Activated naive CD8-positive, alpha-beta T cell treated with anti-CD3 and anti-CD28 coated beads, Interleukin-2, amount 10 ng/mL, durations not matched to agents 7 days and 5 days (primary cell): ENCODE measurements at regions not wholly inside any gene's neighbourhood (a gene's known extent, or its start where the extent isn't known, plus 50 kb on each side); places are given as distances from the start of the nearest gene placed in this dataset.

Source experiments
- ATAC-seq: fragments of 150-1000 bp; cut with Tn5 transposase; one replicate; pipeline ENCODE4 v1.10.0; 2021; ENCODE audit warnings: low read depth, moderate library complexity
- POLR2A ChIA-PET: fragments of 350-600 bp; sonication (Branson Sonifier 250); formaldehyde crosslinking; loops from one replicate; lab custom pipeline; 2021; ENCODE audit warnings: antibody characterized with exemption; lab: Charles Lee
- DNase-seq: peaks from one replicate; pipeline ENCODE4 v3.0.0; 2021
- H3K27ac Mint-ChIP-seq: one replicate; pipeline ENCODE4 v1.8.0; 2022; ENCODE audit warnings: mild to moderate bottlenecking, mixed read lengths
- H3K27me3 Mint-ChIP-seq: one replicate; pipeline ENCODE4 v1.8.0; 2022; ENCODE audit warnings: mild to moderate bottlenecking, moderate library complexity, mixed read lengths
- H3K36me3 Mint-ChIP-seq: one replicate; pipeline ENCODE4 v1.8.0; 2021; ENCODE audit warnings: mild to moderate bottlenecking, mixed read lengths
- H3K4me1 Mint-ChIP-seq: one replicate; pipeline ENCODE4 v1.8.0; 2021; ENCODE audit warnings: mixed read lengths
- H3K4me3 Mint-ChIP-seq: one replicate; pipeline ENCODE4 v1.8.0; 2022; ENCODE audit warnings: mild to moderate bottlenecking, moderate library complexity, mixed read lengths
- H3K9me3 Mint-ChIP-seq: one replicate; pipeline ENCODE4 v1.8.0; 2021; ENCODE audit warnings: mixed read lengths

DNA sequence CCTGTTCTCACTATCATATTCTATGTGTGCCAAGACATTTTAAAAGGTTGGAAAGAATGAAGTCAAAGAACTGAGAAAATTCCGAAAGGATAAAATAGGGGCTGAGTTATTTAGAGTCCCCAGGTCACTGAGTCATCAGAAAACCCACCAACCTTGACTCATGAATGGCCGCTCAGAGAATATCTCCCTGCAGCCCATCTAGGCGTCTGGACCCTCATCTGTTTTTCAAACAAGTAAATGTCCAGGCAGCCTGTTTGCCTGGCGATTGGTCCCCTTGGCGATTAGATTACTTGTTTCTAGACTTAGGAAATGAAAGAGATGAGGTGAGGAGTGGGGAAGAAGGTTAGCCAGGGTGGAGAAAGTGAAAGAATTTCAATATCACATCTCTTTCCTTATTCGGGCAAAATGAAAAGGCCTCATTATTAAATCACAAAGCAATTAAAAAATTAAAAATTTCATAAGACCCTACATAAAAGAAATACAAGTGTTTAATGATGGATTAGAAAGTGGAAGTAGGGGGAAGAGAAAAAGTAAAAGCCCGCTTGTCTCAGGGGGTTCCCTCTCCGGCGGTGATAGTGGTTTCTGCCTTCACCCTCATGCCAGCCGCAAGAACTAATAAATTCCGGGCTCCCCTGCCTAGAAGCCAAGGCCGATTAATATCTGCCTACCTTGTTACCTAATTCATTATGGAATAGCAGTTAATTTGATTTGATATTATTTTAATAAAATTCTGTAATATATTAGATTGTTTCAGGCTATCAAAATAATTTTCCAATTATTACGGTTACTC lies 415.9 kb downstream of the BCL11B start:
- Mint-ChIP-seq H3K9me3 (no peaks in the 10 kb centered on the region), H3K27me3 (no peaks in the 10 kb centered on the region), H3K4me1 (no peaks in the 10 kb centered on the region), H3K36me3 (no peaks in the 10 kb centered on the region), H3K4me3 (no peak overlapping the region), H3K27ac (no peak overlapping the region)
- ATAC-seq (no peak), DNase-seq (no peak)
- POLR2A ChIA-PET, result no interaction called here

DNA sequence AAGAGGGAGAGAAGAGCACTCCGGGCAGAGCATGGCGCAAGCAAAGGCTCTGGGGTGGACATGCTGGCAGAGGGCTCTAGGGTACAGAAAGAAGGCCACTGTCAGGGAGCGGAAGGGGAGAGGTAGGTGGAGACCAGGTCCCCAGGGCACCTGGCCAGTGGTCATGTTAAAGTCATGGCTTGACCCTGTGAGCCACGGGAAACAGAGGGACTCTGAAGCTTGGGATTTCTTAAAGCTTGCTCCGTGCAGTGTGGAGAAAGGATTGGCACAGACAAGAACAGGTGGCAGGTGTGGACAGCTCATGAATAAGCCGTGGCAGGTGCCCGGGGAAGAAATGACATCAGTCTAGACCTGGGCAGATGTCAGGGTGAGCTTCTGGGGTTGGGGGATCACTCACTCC lies 413.8 kb downstream of the BCL11B start:
- Mint-ChIP-seq H3K27me3 (no peaks in the 10 kb centered on the region), H3K27ac (no peak overlapping the region), H3K36me3 (no peaks in the 10 kb centered on the region), H3K4me1 (no peaks in the 10 kb centered on the region), H3K9me3 (no peaks in the 10 kb centered on the region), H3K4me3 (no peak overlapping the region)
- POLR2A ChIA-PET, result interaction anchor here (0.6 kb wide), 1 partner anchor 72 kb away, joined by 3 read pairs; no protein-coding TSS in a partner anchor
- ATAC-seq (no peak), DNase-seq (no peak)

DNA sequence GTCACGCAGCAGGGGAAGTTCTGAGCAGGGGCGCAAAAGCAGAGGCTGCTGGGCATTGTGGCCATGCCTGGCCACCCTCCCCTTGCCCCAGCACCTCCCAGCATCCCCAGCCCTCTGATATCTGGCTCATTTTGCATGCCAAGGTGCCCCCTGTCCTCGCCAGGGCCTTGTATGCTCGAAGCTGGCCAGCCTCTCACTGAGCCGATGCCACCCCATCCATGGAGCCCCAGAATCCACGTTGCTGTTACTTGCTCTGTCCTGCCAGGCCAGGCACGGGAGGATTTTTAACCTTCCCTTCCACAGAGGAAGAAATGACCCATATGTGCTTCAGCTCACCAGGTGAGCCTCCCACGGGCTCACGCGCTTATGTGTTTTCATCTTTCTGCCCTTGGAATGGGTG lies 413.4 kb downstream of the BCL11B start:
- POLR2A ChIA-PET, result no interaction called here
- H3K4me3 Mint-ChIP-seq, result no peak overlapping the region
- no peak for ATAC-seq
- no peaks in the 10 kb centered on the region for H3K4me1 Mint-ChIP-seq
- H3K36me3 Mint-ChIP-seq, result no peaks in the 10 kb centered on the region
- peaks cover 1% of the 10 kb centered on the region for H3K27me3 Mint-ChIP-seq
- H3K9me3 Mint-ChIP-seq, result no peaks in the 10 kb centered on the region
- no peak for DNase-seq
- no peak overlapping the region for H3K27ac Mint-ChIP-seq

- H3K9me3 Mint-ChIP-seq, result no peaks in the 10 kb centered on the region
- no peak for DNase-seq
- H3K4me1 Mint-ChIP-seq, result no peaks in the 10 kb centered on the region
- POLR2A ChIA-PET, result no interaction called here
- peaks cover 3% of the 10 kb centered on the region for H3K27me3 Mint-ChIP-seq
- no peak overlapping the region for H3K4me3 Mint-ChIP-seq
- no peaks in the 10 kb centered on the region for H3K36me3 Mint-ChIP-seq
- H3K27ac Mint-ChIP-seq, result no peak overlapping the region
- ATAC-seq, result no peak
Measured at GRCh38 chr14:98859301-98859700, 412.7 kb downstream of the BCL11B start.

- no peak overlapping the region for H3K27ac Mint-ChIP-seq
- H3K4me1 Mint-ChIP-seq, result peaks cover 2% of the 10 kb centered on the region
- POLR2A ChIA-PET, result no interaction called here
- H3K9me3 Mint-ChIP-seq, result no peaks in the 10 kb centered on the region
- no peak for DNase-seq
- no peak overlapping the region for H3K4me3 Mint-ChIP-seq
- ATAC-seq, result no peak
- peaks cover 3% of the 10 kb centered on the region for H3K27me3 Mint-ChIP-seq
- no peaks in the 10 kb centered on the region for H3K36me3 Mint-ChIP-seq
Measured at GRCh38 chr14:98864211-98864610, 407.8 kb downstream of the BCL11B start.

GRCh38 chr14:98867146-98867545 lies 404.9 kb downstream of the BCL11B start:
- POLR2A ChIA-PET, result no interaction called here
- ATAC-seq (no peak), DNase-seq (no peak)
- H3K36me3 Mint-ChIP-seq, result no peaks in the 10 kb centered on the region
- H3K27me3 Mint-ChIP-seq, result peaks cover 3% of the 10 kb centered on the region
- H3K4me1 Mint-ChIP-seq, result peaks cover 2% of the 10 kb centered on the region
- no peak overlapping the region for H3K27ac Mint-ChIP-seq
- H3K9me3 Mint-ChIP-seq, result no peaks in the 10 kb centered on the region
- H3K4me3 Mint-ChIP-seq, result no peak overlapping the region

GRCh38 chr14:98867726-98868125 lies 404.3 kb downstream of the BCL11B start:
- peaks cover 3% of the 10 kb centered on the region for H3K27me3 Mint-ChIP-seq
- POLR2A ChIA-PET, result no interaction called here
- no peak for DNase-seq
- H3K4me3 Mint-ChIP-seq, result no peak overlapping the region
- ATAC-seq, result no peak
- H3K27ac Mint-ChIP-seq, result no peak overlapping the region
- H3K4me1 Mint-ChIP-seq, result peaks cover 2% of the 10 kb centered on the region
- H3K9me3 Mint-ChIP-seq, result no peaks in the 10 kb centered on the region
- H3K36me3 Mint-ChIP-seq, result no peaks in the 10 kb centered on the region

DNA sequence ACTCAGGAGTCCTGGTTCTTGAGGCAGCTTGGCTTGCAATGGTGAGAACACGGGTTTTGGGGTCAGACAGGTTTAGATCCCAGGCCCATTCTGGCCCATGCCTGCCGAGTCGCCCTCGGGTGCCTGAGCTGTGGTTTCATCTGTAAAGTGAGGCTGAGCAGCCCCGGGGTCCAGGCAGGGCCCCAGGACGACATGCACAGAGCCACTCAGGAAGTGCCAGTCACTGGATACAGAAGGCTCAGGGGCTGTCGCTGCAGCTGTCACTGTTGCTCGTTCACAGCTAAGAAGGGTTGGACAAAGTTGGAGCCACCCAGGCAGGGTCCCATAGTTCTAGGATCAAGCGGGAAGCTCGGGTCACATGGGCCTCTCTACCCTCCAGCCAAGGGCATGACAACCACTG lies 403.1 kb downstream of the BCL11B start:
- POLR2A ChIA-PET, result no interaction called here
- H3K9me3 Mint-ChIP-seq, result peaks cover 2% of the 10 kb centered on the region
- no peaks in the 10 kb centered on the region for H3K36me3 Mint-ChIP-seq
- H3K27me3 Mint-ChIP-seq, result no peaks in the 10 kb centered on the region
- no peak overlapping the region for H3K4me3 Mint-ChIP-seq
- no peak overlapping the region for H3K27ac Mint-ChIP-seq
- peaks cover 2% of the 10 kb centered on the region for H3K4me1 Mint-ChIP-seq
- DNase-seq, result no peak
- no peak for ATAC-seq

GRCh38 chr14:98871796-98872195 lies 400.2 kb downstream of the BCL11B start:
- H3K4me3 Mint-ChIP-seq, result no peak overlapping the region
- DNase-seq, result no peak
- H3K27me3 Mint-ChIP-seq, result no peaks in the 10 kb centered on the region
- ATAC-seq, result no peak
- POLR2A ChIA-PET, result no interaction called here
- H3K27ac Mint-ChIP-seq, result no peak overlapping the region
- peaks cover 6% of the 10 kb centered on the region for H3K9me3 Mint-ChIP-seq
- H3K4me1 Mint-ChIP-seq, result peaks cover 9% of the 10 kb centered on the region
- peaks cover 2% of the 10 kb centered on the region for H3K36me3 Mint-ChIP-seq

DNA sequence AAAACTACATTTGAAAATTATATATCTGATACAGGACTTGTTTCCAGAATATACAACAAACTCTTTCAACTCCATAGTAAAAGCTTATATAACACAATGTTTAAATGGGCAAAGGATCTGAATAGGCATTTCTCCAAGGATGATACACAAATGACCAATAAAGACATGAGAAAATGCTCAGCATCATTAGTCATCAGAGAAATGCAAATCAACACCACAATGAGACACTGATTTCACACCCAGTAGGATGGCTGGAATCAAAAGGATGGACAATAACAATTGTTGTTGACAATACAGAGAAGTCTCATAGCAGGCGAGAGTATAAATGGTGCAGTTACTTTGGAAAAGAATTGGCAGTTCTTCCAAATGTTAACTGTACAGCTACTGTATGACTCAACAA lies 394.9 kb downstream of the BCL11B start:
- Mint-ChIP-seq H3K4me1 (peaks cover 7% of the 10 kb centered on the region), H3K9me3 (peaks cover 22% of the 10 kb centered on the region), H3K36me3 (peaks cover 5% of the 10 kb centered on the region), H3K4me3 (no peak overlapping the region), H3K27me3 (no peaks in the 10 kb centered on the region), H3K27ac (no peak overlapping the region)
- no peak for DNase-seq
- ATAC-seq, result no peak
- POLR2A ChIA-PET, result no interaction called here

DNA sequence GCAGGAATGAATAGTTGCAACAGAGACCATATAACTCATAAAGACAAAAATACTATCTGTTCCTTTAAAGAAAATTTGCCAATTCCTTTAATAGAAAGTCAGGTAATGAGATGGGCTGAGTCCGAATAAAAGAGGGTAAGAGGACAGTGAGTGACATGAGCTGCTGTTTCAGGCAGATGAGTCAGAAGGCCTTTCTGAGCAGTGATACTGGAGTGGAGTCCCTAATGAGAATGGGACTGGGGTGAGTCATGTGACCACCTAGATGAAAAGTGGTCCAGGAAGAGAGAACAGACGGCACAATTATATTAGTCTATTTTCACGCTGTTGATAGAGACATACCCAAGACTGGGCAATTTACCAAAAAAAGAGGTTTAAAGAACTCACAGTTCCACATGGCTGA lies 393.7 kb downstream of the BCL11B start:
- no peak for DNase-seq

DNA sequence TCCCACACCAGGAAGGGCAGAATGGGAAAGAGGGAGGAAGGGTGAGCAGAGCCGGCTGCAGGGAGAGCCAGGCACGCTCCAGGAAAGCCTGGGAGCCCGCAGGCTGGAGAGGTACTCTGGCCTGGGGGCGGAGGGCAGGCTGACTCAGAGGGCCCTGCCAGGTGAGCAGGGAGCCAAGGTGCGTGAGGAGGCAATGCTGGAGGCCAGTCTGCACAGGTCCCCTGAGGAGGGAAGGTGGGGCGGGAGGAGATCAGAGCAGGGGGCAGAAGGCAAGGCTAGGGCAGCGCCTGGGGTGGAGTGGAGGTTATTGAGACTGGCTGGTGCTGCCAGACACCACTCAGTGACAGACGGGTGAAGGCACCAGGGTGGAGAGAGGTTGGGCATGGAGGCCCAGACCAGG lies 385.0 kb downstream of the BCL11B start:
- POLR2A ChIA-PET, result no interaction called here
- Mint-ChIP-seq H3K9me3 (peaks cover 7% of the 10 kb centered on the region), H3K27ac (no peak overlapping the region)

More for the DNA sequence above, 393.7 kb downstream of the BCL11B start:
- peaks cover 7% of the 10 kb centered on the region for H3K4me1 Mint-ChIP-seq
- peaks cover 5% of the 10 kb centered on the region for H3K36me3 Mint-ChIP-seq
- H3K27me3 Mint-ChIP-seq, result no peaks in the 10 kb centered on the region
- POLR2A ChIA-PET, result no interaction called here
- no peak overlapping the region for H3K27ac Mint-ChIP-seq
- no peak for ATAC-seq
- no peak overlapping the region for H3K4me3 Mint-ChIP-seq
- peaks cover 22% of the 10 kb centered on the region for H3K9me3 Mint-ChIP-seq

DNA sequence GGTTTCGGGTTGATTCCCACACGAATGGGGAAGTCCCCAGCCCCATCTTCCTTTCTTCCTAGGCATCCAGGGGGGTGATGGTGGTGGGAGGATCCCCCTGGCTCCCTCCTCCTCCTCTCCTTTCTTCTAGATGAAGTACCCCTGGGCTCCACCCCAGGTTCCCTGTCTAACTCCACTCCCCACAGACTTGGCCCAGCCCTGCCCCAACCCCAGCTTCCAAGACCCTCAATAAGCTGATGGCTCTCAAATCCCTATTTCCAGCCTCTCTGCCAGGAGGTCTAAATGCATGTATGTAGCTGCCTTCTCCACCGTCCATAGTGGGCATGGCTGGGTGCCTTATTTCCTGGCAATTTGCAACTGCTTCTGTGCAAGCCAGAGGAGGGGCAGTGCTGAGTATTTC lies 383.7 kb downstream of the BCL11B start:
- Mint-ChIP-seq H3K27ac (no peak overlapping the region), H3K4me3 (no peak overlapping the region), H3K4me1 (no peaks in the 10 kb centered on the region), H3K27me3 (no peaks in the 10 kb centered on the region), H3K36me3 (no peaks in the 10 kb centered on the region), H3K9me3 (peaks cover 7% of the 10 kb centered on the region)
- POLR2A ChIA-PET, result no interaction called here
- ATAC-seq (no peak), DNase-seq (no peak)

More for the DNA sequence above, 385.0 kb downstream of the BCL11B start:
- ATAC-seq (no peak), DNase-seq (no peak)
- Mint-ChIP-seq H3K36me3 (no peaks in the 10 kb centered on the region), H3K27me3 (no peaks in the 10 kb centered on the region), H3K4me3 (no peak overlapping the region), H3K4me1 (no peaks in the 10 kb centered on the region)

- Mint-ChIP-seq H3K4me3 (no peak overlapping the region), H3K27ac (no peak overlapping the region), H3K36me3 (no peaks in the 10 kb centered on the region), H3K4me1 (no peaks in the 10 kb centered on the region), H3K27me3 (peaks cover 4% of the 10 kb centered on the region), H3K9me3 (peaks cover 5% of the 10 kb centered on the region)
- POLR2A ChIA-PET, result no interaction called here
- ATAC-seq (no peak), DNase-seq (no peak)
Measured at GRCh38 chr14:98888927-98889835, 382.8 kb downstream of the BCL11B start.
